ENCODE measurements at regions not wholly inside any gene's neighbourhood (a gene's known extent, or its start where the extent isn't known, plus 50 kb on each side); places are given as distances from the start of the nearest gene placed in this dataset.

- Histone ChIP-seq H3K79me2 (ENCODE audit: control insufficient read depth, insufficient read depth, low read length) (no peaks in the 10 kb centered on the region), H2AFZ (ENCODE audit: low read length) (no peak overlapping the region), H3K36me3 (ENCODE audit: control insufficient read depth, insufficient read depth, low read length) (no peaks in the 10 kb centered on the region), H3K4me3 (replicated peaks in 1 of 4; ENCODE audit: control extremely low read depth in 1 of 4, insufficient read depth in 1 of 4, low read depth in 3 of 4, low read length in 4 of 4) (no peak overlapping the region), H3K4me2 (ENCODE audit: extremely low read depth, insufficient read depth, low read length) (no peak overlapping the region), H3K4me1 (ENCODE audit: control insufficient read depth, extremely low read depth, insufficient read depth, low read length) (no peaks in the 10 kb centered on the region), H3K27ac (ENCODE audit: insufficient read depth, low read length) (no peak overlapping the region), H3K27me3 (ENCODE audit: control insufficient read depth, insufficient read depth, low read length) (no peaks in the 10 kb centered on the region), H3K9ac (ENCODE audit: insufficient read depth, low read length) (no peak overlapping the region), H4K20me1 (ENCODE audit: control insufficient read depth, extremely low read depth, insufficient read depth, low read length) (no peaks in the 10 kb centered on the region), H3K9me3 (ENCODE audit: control insufficient read depth, insufficient read depth, low read depth, low read length) (no peaks in the 10 kb centered on the region)
- DNase-seq (ENCODE audit: low read depth in 2 of 2) = no peak
- TF ChIP-seq EZH2 (IDR thresholded peaks at IDR 0.05; ENCODE audit: low read length, missing control alignments) (no peak), CTCF (conservative IDR thresholded peaks at IDR 0.05 in 1 of 2, IDR thresholded peaks at IDR 0.05 in 1 of 2; ENCODE audit: low read depth in 1 of 2, low read length in 2 of 2) (no peak)
Observed at GRCh38 chr9:1461812-1462211, 411.7 kb downstream of the DMRT2 start.

DNA sequence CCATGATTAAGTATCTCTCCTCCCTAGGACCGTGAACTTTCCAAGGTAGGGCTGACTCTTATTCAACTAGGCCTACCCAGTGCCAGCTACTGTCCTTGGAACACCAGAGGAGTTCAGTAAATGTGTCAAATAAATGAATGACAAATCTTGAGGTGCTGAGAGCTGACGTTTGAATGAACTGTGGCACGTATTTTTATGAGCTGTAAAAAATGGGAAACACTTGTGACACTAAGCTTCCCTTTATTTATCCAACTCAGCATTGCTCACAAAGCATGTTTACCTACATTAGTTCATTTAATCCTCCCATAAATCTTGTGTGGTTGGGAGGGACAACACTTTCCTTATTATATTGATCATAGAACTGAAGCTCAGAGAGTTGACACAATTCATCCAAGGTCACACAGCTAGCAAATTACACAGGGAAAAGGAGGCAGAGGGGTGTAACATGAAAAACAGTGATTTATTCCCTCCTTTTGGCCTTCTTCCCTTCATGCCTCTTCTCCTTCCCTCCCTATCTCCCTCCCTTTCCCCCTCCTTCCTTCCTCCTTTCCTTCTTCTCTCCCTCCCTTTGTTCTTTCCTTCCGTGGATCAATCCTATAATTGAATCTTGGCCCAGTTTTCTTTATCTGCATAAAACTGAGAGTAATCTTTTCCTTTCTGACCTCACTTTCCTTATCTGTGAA, 412.6 kb downstream of the DMRT2 start:
- no peaks in the 10 kb centered on the region for H3K79me2 ChIP-seq (ENCODE audit: control insufficient read depth, insufficient read depth, low read length)
- no peaks in the 10 kb centered on the region for H3K9me3 ChIP-seq (ENCODE audit: control insufficient read depth, insufficient read depth, low read depth, low read length)
- TF ChIP-seq CTCF (conservative IDR thresholded peaks at IDR 0.05 in 1 of 2, IDR thresholded peaks at IDR 0.05 in 1 of 2; ENCODE audit: low read depth in 1 of 2, low read length in 2 of 2) = no peak
- TF ChIP-seq EZH2 (IDR thresholded peaks at IDR 0.05; ENCODE audit: low read length, missing control alignments) = no peak

GRCh38 chr9:1469996-1470395, 419.8 kb downstream of the DMRT2 start:
- no peak for TF ChIP-seq EZH2 (IDR thresholded peaks at IDR 0.05; ENCODE audit: low read length, missing control alignments)
- no peak for TF ChIP-seq CTCF (conservative IDR thresholded peaks at IDR 0.05 in 1 of 2, IDR thresholded peaks at IDR 0.05 in 1 of 2; ENCODE audit: low read depth in 1 of 2, low read length in 2 of 2)
- Histone ChIP-seq H3K9ac (ENCODE audit: insufficient read depth, low read length) (no peak overlapping the region), H3K36me3 (ENCODE audit: control insufficient read depth, insufficient read depth, low read length) (no peaks in the 10 kb centered on the region), H3K79me2 (ENCODE audit: control insufficient read depth, insufficient read depth, low read length) (no peaks in the 10 kb centered on the region), H2AFZ (ENCODE audit: low read length) (no peak overlapping the region), H3K27me3 (ENCODE audit: control insufficient read depth, insufficient read depth, low read length) (no peaks in the 10 kb centered on the region), H3K4me3 (replicated peaks in 1 of 4; ENCODE audit: control extremely low read depth in 1 of 4, insufficient read depth in 1 of 4, low read depth in 3 of 4, low read length in 4 of 4) (no peak overlapping the region), H3K27ac (ENCODE audit: insufficient read depth, low read length) (no peak overlapping the region), H3K9me3 (ENCODE audit: control insufficient read depth, insufficient read depth, low read depth, low read length) (no peaks in the 10 kb centered on the region), H3K4me1 (ENCODE audit: control insufficient read depth, extremely low read depth, insufficient read depth, low read length) (no peaks in the 10 kb centered on the region), H3K4me2 (ENCODE audit: extremely low read depth, insufficient read depth, low read length) (no peak overlapping the region), H4K20me1 (ENCODE audit: control insufficient read depth, extremely low read depth, insufficient read depth, low read length) (no peaks in the 10 kb centered on the region)
- no peak for DNase-seq (ENCODE audit: low read depth in 2 of 2)

More for the DNA sequence above, 412.6 kb downstream of the DMRT2 start:
- H3K4me1 ChIP-seq (ENCODE audit: control insufficient read depth, extremely low read depth, insufficient read depth, low read length) = no peaks in the 10 kb centered on the region
- no peaks in the 10 kb centered on the region for H3K27me3 ChIP-seq (ENCODE audit: control insufficient read depth, insufficient read depth, low read length)
- no peak overlapping the region for H3K9ac ChIP-seq (ENCODE audit: insufficient read depth, low read length)
- DNase-seq (ENCODE audit: low read depth in 2 of 2) = no peak
- no peak overlapping the region for H2AFZ ChIP-seq (ENCODE audit: low read length)
- H4K20me1 ChIP-seq (ENCODE audit: control insufficient read depth, extremely low read depth, insufficient read depth, low read length) = no peaks in the 10 kb centered on the region
- no peak overlapping the region for H3K4me3 ChIP-seq (replicated peaks in 1 of 4; ENCODE audit: control extremely low read depth in 1 of 4, insufficient read depth in 1 of 4, low read depth in 3 of 4, low read length in 4 of 4)
- no peak overlapping the region for H3K4me2 ChIP-seq (ENCODE audit: extremely low read depth, insufficient read depth, low read length)
- no peaks in the 10 kb centered on the region for H3K36me3 ChIP-seq (ENCODE audit: control insufficient read depth, insufficient read depth, low read length)
- no peak overlapping the region for H3K27ac ChIP-seq (ENCODE audit: insufficient read depth, low read length)

Data from fibroblast of lung (primary cell).